ENCODE measurements at regions not wholly inside any gene's neighbourhood (a gene's known extent, or its start where the extent isn't known, plus 50 kb on each side); places are given as distances from the start of the nearest gene placed in this dataset.
A peak's percentile ranks its signal among the peaks of the same experiment; 100 is the strongest.
"Not testable (repeated sequence)": the region's sequence is repeated elsewhere in the genome, so short reads cannot be mapped to it uniquely, and the experiment has no call there.

DNA sequence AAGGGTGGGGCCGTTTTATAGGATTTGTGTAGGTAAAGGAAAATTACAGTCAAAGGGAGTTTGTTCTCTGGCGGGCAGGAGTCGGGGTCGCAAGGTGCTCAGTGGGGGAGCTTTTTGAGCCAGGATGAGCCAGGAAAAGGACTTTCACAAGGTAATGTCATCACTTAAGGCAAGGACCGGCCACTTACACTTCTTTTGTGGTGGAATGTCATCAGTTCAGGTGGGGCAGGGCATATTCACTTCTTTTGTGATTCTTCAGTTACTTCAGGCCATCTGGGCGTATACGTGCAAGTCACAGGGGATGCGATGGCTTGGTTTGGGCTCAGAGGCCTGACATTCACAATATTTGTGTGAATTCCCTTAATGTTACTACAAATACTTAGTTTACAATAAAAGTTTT lies 88.2 kb upstream of the MAP3K7 start:
- DNase-seq, result not testable (repeated sequence)

- not testable (repeated sequence) for DNase-seq
Observed at GRCh38 chr6:90674077-90674476, 87.2 kb upstream of the MAP3K7 start.

DNA sequence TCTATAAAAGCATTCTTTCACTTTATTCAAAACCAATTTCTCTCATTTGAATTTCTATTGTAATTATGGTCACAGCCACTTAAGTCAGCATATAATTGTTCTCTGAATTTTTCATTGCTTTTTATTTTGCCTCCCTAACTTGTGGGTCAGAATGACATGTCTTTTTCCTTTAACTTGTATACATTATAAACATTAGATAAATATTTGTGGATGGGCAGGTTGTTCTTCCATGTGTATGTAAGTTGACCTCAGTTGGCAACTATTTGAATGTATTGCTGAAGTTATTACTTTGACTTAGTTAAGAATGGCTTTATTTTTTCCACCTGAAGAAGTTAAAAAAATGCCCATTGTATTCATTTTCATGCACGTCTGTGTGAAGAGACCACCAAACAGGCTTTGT lies 83.0 kb upstream of the MAP3K7 start:
- no peak for DNase-seq

DNA sequence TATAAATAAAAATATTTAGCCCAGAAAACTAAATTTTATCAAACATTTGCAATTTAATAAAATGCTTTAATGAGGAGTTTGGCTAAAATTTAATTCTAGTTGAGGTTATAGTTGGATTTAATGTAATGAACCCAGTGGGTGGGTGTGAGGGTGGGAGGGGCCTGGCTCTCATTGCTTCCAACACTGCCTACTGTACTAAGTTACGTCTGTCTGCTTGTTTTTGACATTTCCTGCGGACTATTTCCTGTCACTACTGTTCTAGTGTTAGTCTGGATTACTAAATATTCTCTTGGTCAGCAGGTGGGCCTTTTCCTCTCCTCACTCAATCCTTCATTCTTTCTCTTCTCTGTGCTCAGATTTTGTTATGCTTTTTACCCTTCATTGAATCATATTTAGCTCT lies 82.5 kb upstream of the MAP3K7 start:
- no peak for DNase-seq

GRCh38 chr6:90668141-90668540 lies 81.3 kb upstream of the MAP3K7 start:
- DNase-seq, result no peak

GRCh38 chr6:90663873-90664272 lies 77.0 kb upstream of the MAP3K7 start:
- DNase-seq, result no peak

DNA sequence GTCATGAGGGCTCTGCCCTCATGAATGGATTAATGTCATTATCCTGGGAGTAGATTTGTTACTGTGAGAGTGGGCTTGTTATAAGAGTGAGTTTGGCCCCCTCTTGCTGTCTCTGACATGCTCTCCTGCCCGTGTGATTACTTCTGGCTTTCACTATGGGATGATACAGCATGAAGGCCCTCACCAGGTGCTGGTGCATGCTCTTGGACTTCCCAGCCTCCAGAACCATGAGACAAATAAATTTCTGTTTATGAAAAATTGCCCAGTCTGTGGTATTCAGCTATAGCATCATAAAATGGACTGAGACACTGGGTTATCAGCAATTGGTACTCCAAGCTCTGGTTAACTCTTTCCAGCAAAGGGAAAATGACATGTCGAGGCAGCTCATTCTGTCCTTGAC lies 76.2 kb upstream of the MAP3K7 start:
- no peak for DNase-seq

DNA sequence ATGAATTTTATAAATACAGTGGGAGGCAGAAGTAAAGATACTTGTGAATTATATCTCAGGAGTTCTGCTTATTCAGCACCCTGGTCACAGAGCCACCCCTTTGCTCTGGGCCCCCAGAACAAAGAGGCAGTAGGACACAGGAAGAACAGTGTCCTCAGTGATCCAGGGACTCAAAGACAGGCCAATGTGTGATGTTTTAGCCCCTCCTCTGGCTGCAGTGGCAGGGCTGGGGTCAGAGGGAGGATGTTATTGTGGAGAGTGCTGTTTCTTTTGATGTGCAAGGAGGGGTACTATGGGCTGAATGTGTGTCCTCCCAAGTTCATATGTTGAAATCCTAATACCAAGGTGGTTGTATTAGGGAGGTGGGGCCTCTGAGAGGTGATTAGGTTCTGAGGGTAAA lies 74.1 kb upstream of the MAP3K7 start:
- DNase-seq, result no peak

DNA sequence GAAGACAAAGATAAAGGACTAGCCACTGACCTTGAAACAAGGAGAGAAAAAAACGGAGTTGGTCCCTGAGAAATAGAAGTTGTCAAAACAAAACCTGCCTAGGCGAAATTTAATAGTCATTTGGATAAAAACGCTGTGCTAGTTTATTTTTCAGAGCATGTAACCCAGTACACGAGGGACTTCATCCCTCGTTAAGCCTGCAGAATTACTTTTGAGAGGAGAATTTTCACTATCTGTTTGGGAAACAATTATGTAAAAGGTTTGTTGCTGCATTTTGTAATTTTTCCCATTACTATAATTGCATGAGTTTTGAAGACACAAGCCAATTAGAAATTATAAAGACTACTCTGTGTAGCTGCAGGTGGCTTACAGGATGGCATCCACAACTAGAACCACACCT lies 71.6 kb upstream of the MAP3K7 start:
- DNase-seq, result no peak

- no peak for DNase-seq
Observed at GRCh38 chr6:90656325-90656724, 69.5 kb upstream of the MAP3K7 start.

- no peak for DNase-seq
Observed at GRCh38 chr6:90654806-90655205, 67.9 kb upstream of the MAP3K7 start.

DNA sequence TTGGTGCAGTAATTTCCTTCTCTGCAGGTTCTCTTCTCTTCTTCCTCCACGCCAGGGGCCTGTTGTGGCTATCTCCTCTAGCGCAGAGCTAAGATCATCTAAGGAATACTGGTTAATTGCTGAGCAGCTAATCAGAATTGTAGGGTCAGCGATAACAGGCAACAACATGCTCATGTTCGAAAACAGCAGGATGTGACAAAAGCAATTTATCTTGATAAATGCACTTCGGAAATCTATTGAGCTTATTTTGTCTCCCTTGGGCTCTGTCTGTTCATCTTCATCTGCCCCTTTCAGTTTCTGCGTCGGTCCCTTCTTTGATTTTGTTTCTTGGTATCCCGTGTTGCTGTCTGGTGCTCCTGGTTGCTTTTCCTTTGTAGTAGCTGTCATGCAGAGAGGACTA lies 67.3 kb upstream of the MAP3K7 start:
- no peak for DNase-seq

DNA sequence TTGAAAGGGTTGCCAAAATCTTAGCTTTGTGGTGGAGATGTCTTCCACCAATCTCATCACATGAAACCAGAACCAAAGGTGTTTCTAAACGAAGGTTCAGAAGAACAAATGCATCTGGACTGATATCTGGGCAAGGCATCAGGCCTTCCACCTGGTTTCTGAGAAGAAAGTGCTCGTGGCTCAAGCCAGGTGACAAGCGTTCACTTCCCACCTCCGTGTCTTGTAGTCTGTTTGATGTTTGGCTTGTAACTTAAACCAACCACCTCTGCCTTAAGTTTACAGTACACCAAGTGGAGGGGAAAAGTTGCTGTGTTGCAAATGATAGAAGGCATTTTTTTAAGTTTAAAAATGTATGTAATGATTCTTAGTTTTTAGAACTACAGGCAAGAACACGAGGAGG lies 66.9 kb upstream of the MAP3K7 start:
- DNase-seq, result no peak

- DNase-seq, result peak in 1 of 2 experiments; percentile 57
Observed at GRCh38 chr6:90650041-90650940, 63.4 kb upstream of the MAP3K7 start.

DNA sequence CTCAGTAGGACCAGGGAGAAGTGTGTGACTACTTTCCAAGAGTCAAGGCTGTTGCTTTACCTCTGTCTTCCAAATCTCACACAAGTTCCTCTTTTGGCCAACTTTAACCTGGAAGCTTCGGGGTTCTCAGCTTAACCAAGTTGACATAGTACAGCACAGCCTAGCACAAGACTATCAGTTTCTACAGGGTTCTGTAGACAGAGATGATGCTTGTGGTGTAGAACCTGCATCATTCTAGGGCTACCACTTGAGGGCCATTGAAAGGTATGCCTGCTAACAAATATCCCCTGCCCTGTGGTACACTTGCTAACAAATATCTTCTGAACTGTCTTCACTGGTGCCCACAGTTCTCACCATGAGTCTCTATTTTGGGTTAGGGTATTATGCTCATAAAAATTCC lies 62.0 kb upstream of the MAP3K7 start:
- no peak for DNase-seq

- DNase-seq, result no peak
Observed at GRCh38 chr6:90646940-90647339, 60.1 kb upstream of the MAP3K7 start.

- no peak for DNase-seq
Observed at GRCh38 chr6:90645634-90646033, 58.8 kb upstream of the MAP3K7 start.

- no peak for DNase-seq
Observed at GRCh38 chr6:90644492-90644891, 57.6 kb upstream of the MAP3K7 start.

GRCh38 chr6:90643381-90643780 lies 56.5 kb upstream of the MAP3K7 start:
- DNase-seq, result no peak

- no peak for DNase-seq
Observed at GRCh38 chr6:90637320-90637719, 50.4 kb upstream of the MAP3K7 start.

All from NCI-H187 (cell line).